ENCODE measurements at regions not wholly inside any gene's neighbourhood (a gene's known extent, or its start where the extent isn't known, plus 50 kb on each side); places are given as distances from the start of the nearest gene placed in this dataset.
A peak's percentile ranks its signal among the peaks of the same experiment; 100 is the strongest.

GRCh38 chr15:98083203-98083910 is 122.9 kb downstream of the ARRDC4 start:
- Histone ChIP-seq H3K9ac (ENCODE audit: low read length) (no peak overlapping the region), H3K79me2 (ENCODE audit: control insufficient read depth, insufficient read depth, low read length) (no peaks in the 10 kb centered on the region), H2AFZ (ENCODE audit: insufficient read depth, low read depth, low read length, poor library complexity, severe bottlenecking) (no peak overlapping the region), H3K4me2 (replicated peaks; ENCODE audit: low read depth, low read length, poor library complexity, severe bottlenecking) (no peak overlapping the region), H3K4me1 (ENCODE audit: control insufficient read depth in 2 of 2, insufficient read depth in 2 of 2, low read length in 2 of 2) (no peaks in the 10 kb centered on the region), H3K36me3 (replicated peaks in 1 of 2; ENCODE audit: control extremely low read depth in 1 of 2, control insufficient read depth in 1 of 2, extremely low read depth in 1 of 2, insufficient read depth in 2 of 2, low read length in 1 of 2) (no peaks in the 10 kb centered on the region), H4K20me1 (ENCODE audit: control insufficient read depth, insufficient read depth, low read length, poor library complexity, severe bottlenecking) (no peaks in the 10 kb centered on the region), H3K27me3 (replicated peaks in 1 of 4; ENCODE audit: control extremely low read depth in 1 of 4, control insufficient read depth in 3 of 4, insufficient read depth in 4 of 4, low read length in 3 of 4) (no peaks in the 10 kb centered on the region), H3K4me3 (ENCODE audit: control extremely low read depth in 1 of 5, extremely low read depth in 1 of 5, insufficient read depth in 1 of 5, low read depth in 2 of 5, low read length in 4 of 5) (no peak overlapping the region), H3K9me3 (ENCODE audit: control extremely low read depth in 1 of 3, control insufficient read depth in 2 of 3, insufficient read depth in 1 of 3, low read length in 2 of 3) (peaks cover 0 to 4% (median 2%) of the 10 kb centered on the region in 3 donors), H3K27ac (ENCODE audit: low read length in 2 of 2) (no peak overlapping the region)
- Mint-ChIP-seq H3K27ac (no peak overlapping the region), H3K9me3 (ENCODE audit: insufficient read depth) (peaks cover 8% of the 10 kb centered on the region), H3K27me3 (no peaks in the 10 kb centered on the region), H3K4me1 (no peaks in the 10 kb centered on the region), H3K4me3 (no peak overlapping the region)
- ATAC-seq (ENCODE audit: low read depth) (no peak), DNase-seq (no peak)
- CTCF ChIA-PET: interaction anchor here (1.2 to 2.4 kb wide), 2 partner anchors 172 to 184 kb away, joined by 3 to 9 read pairs; no protein-coding TSS in a partner anchor
- POLR2A ChIA-PET: no interaction called here
- intact Hi-C loops (cut with micrococcal nuclease): no loop called here
- TF ChIP-seq CTCF (IDR thresholded peaks at IDR 0.05): no peak
- TF ChIP-seq EZH2 (IDR thresholded peaks at IDR 0.05; ENCODE audit: borderline replicate concordance, insufficient read depth, low read depth, low read length, poor library complexity, severe bottlenecking): no peak
- 85% methylated on average over 11 of the region's 14 CpGs for WGBS (ENCODE audit: insufficient coverage)

GRCh38 chr15:98085003-98085639 is 124.6 kb downstream of the ARRDC4 start:
- no peak overlapping the region for H3K4me3 Mint-ChIP-seq
- 0% methylated on average over 1 of the region's 2 CpGs for WGBS (ENCODE audit: insufficient coverage)
- H3K27me3 Mint-ChIP-seq: no peaks in the 10 kb centered on the region
- Histone ChIP-seq H3K4me3 (ENCODE audit: control extremely low read depth in 1 of 5, extremely low read depth in 1 of 5, insufficient read depth in 1 of 5, low read depth in 2 of 5, low read length in 4 of 5) (no peak overlapping the region), H3K9me3 (ENCODE audit: control extremely low read depth in 1 of 3, control insufficient read depth in 2 of 3, insufficient read depth in 1 of 3, low read length in 2 of 3) (peaks cover 0 to 4% (median 2%) of the 10 kb centered on the region in 3 donors), H3K4me1 (ENCODE audit: control insufficient read depth in 2 of 2, insufficient read depth in 2 of 2, low read length in 2 of 2) (no peaks in the 10 kb centered on the region), H3K79me2 (ENCODE audit: control insufficient read depth, insufficient read depth, low read length) (no peaks in the 10 kb centered on the region), H2AFZ (ENCODE audit: insufficient read depth, low read depth, low read length, poor library complexity, severe bottlenecking) (no peak overlapping the region), H3K27me3 (replicated peaks in 1 of 4; ENCODE audit: control extremely low read depth in 1 of 4, control insufficient read depth in 3 of 4, insufficient read depth in 4 of 4, low read length in 3 of 4) (no peaks in the 10 kb centered on the region), H3K36me3 (replicated peaks in 1 of 2; ENCODE audit: control extremely low read depth in 1 of 2, control insufficient read depth in 1 of 2, extremely low read depth in 1 of 2, insufficient read depth in 2 of 2, low read length in 1 of 2) (no peaks in the 10 kb centered on the region), H3K4me2 (replicated peaks; ENCODE audit: low read depth, low read length, poor library complexity, severe bottlenecking) (no peak overlapping the region), H4K20me1 (ENCODE audit: control insufficient read depth, insufficient read depth, low read length, poor library complexity, severe bottlenecking) (no peaks in the 10 kb centered on the region), H3K9ac (ENCODE audit: low read length) (no peak overlapping the region), H3K27ac (ENCODE audit: low read length in 2 of 2) (no peak overlapping the region)
- no peak overlapping the region for H3K27ac Mint-ChIP-seq
- POLR2A ChIA-PET: no interaction called here
- no peaks in the 10 kb centered on the region for H3K4me1 Mint-ChIP-seq
- intact Hi-C loops (cut with micrococcal nuclease): no loop called here
- ATAC-seq (ENCODE audit: low read depth): no peak
- peaks cover 8% of the 10 kb centered on the region for H3K9me3 Mint-ChIP-seq (ENCODE audit: insufficient read depth)
- TF ChIP-seq CTCF (IDR thresholded peaks at IDR 0.05) (peak; percentile 74), EZH2 (IDR thresholded peaks at IDR 0.05; ENCODE audit: borderline replicate concordance, insufficient read depth, low read depth, low read length, poor library complexity, severe bottlenecking) (no peak)
- DNase-seq: peak; percentile 48
- CTCF ChIA-PET: interaction anchor here (0.6 to 3.2 kb wide), 8 partner anchors 41 to 186 kb away, joined by 3 to 12 read pairs (median 5); no protein-coding TSS in a partner anchor
